Germinal center (tissue), 1 donor: ENCODE measurements at regions not wholly inside any gene's neighbourhood (a gene's known extent, or its start where the extent isn't known, plus 50 kb on each side); places are given as distances from the start of the nearest gene placed in this dataset.
"Not testable (repeated sequence)": the region's sequence is repeated elsewhere in the genome, so short reads cannot be mapped to it uniquely, and the experiment has no call there.

Source experiments
- DNase-seq: peaks from one replicate; pipeline ENCODE4 v3.0.0; 2012; ENCODE audit warnings: mixed read lengths, low spot score

DNA sequence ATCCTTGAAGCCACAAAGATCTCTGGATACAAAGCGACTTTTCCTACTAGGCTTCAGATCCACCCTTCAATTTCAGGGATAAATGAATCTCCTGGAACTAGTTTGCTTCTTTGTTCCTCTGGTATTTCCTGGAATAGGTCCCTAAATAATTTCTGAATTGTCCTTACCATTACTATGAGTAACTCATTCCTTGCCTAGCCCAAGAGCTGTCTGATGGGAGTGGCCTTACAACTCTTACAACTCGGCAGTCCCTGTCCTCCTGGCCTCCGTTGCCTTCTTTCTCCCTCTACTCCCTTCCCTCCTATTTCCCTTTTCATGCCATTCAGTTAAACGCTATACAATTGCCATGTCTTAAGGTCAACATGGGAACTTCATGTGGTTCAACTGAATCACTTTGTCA is 98.2 kb upstream of the FHL2 start:
- no peak for DNase-seq

GRCh38 chr2:105496271-105496670 is 97.4 kb upstream of the FHL2 start:
- no peak for DNase-seq

GRCh38 chr2:105494683-105495425 is 96.0 kb upstream of the FHL2 start:
- no peak for DNase-seq

DNA sequence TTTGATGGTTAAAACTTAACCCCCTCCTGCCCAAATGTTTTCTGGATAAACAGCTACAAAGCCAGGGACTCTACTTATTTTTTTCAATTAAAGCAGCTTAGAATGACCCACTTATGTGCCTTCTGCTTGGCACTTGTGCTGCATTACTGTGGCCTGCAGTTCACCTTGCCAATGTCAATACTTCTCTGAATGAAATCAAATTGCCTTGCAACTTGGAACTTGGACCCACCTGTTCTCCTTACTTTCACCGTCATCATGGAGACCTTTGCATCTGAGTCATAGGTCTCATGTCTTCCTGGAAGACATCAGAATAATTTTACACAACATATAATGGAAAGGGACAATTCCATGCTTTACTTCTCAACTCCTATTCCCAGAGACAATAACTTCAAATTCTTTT is 92.1 kb upstream of the FHL2 start:
- DNase-seq, result no peak

DNA sequence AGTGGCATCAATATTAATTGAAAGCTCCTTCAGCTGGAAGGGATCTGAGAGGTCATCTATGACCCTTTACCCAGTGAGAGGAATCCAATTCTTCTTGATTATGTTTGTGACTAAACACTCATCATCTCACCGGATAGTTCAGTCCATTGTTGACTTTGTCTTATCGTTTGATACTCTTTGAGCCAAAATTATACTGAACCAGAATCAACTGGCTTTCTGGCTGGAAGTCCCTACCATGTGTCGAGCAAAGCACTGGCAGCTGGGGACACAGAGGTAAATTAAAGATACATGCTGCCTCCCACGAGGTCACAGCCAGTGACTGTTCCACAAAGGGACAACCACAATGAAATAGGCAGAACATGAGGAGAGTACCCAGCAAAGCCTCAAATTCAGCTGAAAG is 91.4 kb upstream of the FHL2 start:
- no peak for DNase-seq

DNA sequence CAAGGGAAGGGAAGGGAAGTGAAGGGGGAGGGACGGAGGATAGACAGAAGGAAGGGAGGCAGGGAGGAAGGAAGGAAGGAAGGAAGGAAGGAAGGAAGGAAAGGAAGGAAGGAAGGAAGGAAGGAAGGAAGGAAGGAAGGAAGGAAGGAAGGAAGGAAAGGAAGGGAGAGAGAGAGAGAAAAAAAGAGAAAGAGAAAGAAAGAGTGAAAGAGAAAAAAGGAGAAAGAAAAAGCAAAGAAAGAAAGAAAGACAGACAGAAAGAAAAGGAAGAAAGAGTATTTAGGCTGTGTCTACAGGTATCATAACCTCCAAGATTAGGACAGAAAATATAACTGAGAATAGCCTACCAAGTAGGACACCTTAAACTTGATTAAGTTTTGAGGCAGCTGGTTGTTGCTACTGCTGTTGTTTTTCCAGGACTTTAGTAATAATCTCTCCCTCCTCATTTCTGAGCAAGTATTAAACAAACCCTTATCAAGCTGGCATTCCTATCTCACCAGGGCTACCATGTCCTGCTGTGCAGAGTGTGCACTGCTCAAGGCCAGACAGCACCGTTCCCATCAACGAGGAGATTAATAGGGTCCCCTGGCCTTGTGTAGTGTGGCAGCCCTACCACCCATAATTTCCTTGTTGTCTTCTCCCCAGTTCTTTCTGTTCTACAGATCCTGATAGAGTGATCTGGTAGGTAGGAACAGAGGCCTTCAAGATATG is 90.5 kb upstream of the FHL2 start:
- no peak for DNase-seq

DNA sequence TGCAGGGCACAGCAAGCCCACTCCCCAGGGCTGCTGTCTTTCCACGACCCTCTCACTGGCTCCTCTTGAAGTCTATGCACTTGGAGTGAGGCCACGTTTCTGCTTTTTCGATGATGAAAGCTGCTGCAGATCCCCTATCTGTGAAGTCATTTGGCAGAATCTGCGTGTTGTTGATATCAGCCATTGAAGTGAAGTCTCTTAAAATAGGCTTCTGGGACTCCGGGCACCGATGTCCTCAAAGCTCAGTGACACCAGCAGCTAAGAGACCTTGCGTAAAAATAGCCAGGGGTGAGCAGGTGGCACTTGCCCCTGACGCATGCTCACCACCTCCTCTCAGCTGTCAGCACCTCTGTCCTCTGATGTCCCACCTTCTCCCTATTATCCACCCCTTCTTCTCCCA is 89.4 kb upstream of the FHL2 start:
- no peak for DNase-seq

GRCh38 chr2:105487142-105488069 is 88.6 kb upstream of the FHL2 start:
- no peak for DNase-seq

DNA sequence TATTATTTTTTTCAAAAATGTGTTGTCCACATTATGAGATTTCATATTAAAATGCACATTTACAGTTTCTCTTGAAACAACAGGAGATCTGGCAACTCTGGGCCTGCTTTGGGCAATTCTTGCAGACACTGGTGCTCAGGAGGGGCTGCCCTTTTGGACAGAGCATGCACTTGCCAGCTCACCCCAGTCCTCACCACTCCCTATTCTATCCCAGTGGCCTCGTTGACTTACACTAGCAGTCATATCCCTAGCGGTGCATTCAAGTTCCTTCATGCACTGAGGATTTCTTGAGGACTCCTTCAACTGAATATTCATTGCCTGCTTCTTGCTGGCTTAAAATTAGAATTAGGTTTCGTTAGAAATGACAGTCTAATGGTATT is 87.9 kb upstream of the FHL2 start:
- no peak for DNase-seq

DNA sequence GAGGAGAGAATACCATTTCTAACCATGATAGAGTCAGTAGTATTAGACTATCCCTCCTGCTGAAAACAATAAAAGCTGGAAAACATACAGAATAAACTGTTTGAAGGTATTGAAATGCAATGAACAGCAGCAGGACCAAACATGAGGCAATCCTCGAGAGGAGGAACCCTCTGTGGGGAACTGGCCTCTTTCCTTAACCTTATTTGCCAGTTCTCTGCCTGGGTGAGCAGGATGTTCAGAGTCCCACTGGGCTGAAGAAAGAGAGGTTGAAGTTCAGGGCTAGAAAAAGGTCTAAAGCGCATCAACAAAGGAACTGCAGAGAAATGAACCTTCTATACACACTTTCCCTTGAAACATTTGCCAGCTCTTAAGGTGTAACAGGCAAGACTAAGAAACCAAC is 79.8 kb upstream of the FHL2 start:
- no peak for DNase-seq

DNA sequence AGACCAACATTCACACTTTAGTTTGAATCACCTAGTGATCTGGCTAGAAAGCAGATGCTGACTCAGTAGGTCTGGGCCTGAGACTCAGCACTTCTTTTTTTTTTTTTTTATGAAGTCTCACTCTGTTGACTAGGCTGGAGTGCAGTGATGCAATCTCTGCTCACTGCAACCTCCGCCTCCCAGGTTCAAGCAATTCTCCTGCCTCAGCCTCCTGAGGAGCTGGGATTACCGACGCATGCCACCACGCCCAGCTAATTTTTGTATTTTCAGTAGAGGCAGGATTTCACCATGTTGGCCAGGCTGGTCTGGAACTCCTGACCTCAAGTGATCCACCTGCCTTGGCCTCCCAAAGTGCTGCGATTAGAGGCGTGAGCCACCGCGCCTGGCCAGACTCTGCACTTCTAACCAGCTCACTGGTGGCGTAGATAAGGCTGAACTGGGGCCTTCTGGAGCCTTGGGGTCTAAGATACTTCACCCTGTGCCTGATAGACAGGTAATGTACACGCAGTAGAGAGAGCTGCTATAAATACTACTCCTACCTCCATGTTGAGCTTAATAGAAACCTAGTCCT is 78.3 kb upstream of the FHL2 start:
- DNase-seq, result not testable (repeated sequence)

- DNase-seq, result no peak
Observed at GRCh38 chr2:105473011-105473410, 74.2 kb upstream of the FHL2 start.

DNA sequence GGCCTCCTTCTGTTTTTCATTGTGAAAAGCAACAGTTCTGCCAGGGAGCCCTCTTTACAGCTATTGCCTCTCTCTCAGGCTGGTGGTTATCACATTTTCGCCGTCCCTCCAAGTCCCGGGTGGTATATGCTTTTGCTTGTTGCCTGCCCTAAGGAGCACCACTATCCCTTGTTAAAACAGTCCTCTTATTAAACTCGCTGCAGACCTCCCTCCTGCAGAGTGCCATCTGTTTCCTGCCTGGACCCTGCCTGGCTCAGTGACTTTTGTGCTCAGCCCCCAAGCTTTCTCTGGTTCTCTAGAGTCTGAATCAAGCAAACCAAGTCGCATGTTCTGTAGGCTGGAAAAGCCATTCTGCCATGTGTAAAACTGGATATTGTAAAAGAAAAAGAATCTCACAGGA is 72.1 kb upstream of the FHL2 start:
- DNase-seq, result no peak

DNA sequence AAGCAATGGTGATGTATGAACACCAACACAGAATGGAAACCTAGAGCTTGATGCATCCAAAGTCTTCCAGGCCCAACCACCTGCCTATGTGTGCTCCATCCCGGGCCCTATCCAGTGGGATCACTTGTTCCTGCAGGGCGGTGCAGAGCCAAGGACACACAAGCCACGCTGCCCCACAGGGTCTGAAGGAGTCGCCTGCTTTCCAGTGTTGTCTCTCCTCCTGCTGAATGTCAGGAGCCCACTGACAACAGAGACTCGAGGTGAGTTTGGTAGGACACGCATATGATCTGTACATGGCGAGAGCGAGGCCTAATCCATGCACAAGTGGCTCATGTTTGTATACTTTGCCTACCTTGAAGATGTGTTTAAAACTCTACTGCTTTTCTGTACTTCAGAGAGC is 70.9 kb upstream of the FHL2 start:
- no peak for DNase-seq

DNA sequence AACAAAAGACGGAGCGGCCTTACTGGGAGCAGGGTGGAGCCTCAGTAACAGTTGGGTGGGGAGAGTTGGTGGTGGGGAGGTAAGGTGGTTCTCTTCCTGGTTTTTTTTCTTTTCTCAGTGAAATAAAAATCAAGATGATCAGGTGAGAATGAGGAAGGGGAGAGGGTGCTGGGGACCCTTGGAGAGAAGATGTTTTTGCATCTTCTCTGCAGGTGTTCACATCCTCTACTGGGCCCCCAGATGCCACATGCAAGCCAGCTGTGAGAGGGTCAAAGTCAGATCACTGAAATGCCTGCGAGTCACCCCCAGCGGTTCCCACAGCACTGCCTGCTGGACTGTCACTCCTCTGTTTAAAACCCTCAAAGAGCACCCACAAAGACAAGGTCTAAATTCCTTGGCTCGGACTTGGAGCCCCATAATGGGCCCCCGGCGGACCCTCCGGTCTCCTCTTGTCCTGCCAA is 69.8 kb upstream of the FHL2 start:
- no peak for DNase-seq

- DNase-seq, result no peak
Observed at GRCh38 chr2:105464325-105464724, 65.5 kb upstream of the FHL2 start.

DNA sequence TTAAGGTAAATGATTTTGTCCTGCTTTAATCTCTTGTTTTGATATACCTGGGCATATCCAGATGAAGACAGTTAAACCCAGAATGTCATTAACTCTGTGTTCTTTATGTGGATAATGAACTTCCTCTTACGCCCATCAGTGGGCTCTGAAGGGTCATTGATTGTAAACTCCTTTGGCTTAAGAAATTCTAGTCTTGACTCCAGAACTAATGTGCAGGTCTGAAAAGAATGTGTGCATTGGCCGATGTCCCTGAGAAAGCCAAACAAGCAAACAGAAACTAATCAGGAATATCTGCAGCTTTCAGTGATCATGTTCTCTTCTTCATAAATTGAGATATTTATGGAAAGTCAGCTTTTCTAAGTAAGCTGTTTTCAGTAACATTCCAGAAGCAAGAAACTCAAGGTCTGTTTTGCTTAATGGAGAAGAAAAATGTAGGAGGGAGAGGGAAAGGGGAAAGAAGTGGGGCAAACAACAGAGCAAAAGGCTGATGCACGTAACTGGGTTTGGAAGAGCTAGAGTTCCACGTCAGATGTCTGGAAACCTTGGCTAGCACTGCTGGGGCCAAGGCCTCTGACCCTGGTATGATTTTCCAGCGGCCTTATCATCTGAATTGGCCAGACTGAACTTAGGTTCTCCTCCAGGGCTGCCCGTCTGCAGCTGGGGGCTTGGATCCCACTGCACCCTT is 61.3 kb upstream of the FHL2 start:
- no peak for DNase-seq

DNA sequence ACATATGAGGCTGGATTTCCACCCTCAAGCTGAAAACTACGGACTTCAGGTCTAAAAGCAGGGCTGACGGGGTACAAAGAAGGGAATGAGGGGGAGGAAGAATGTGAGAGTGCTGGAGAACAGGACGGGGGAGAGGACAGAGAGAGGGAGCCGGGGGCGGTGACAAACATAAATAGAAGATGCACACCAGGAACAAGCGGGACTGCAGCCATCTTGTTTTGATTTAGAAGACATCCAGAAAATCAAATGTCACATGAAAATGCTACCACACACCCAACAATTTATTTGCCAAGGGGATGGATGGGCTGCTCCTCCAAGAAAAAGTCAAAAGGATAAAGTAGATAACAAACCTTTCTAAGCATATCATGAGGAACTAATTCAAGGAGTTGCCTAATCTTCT is 59.2 kb upstream of the FHL2 start:
- no peak for DNase-seq

DNA sequence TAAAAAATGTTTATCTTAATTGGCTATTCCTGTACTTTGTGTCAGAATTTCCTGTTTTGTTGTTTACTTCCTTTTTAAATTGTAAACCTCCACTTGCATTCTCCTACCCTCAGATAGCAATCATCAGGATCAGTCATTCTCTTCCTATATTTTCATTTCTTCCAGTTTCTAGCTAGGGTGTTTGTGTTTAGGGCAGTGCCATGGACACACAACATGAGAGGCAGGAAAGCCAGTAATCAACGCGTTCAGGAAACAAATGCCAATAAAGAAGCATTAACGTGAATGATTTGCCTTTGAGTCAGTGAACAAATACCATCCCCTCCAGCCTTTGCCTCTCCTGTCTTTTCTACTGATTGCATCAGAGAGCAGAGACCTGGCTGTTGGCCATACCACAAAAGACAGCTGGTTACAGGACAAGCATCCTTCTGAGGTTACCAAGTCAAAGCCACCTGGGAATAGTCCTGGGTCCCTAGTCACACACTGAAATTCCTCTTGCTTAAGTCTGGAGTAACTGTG is 56.7 kb upstream of the FHL2 start:
- no peak for DNase-seq

GRCh38 chr2:105454801-105455485 is 56.1 kb upstream of the FHL2 start:
- DNase-seq, result peak; percentile 25

GRCh38 chr2:105451571-105452166 is 52.8 kb upstream of the FHL2 start:
- DNase-seq, result no peak
